Right lobe of liver (tissue), 6 donors: ENCODE measurements at regions not wholly inside any gene's neighbourhood (a gene's known extent, or its start where the extent isn't known, plus 50 kb on each side); places are given as distances from the start of the nearest gene placed in this dataset.

ENCODE experiments used
- ATAC-seq, 4 donors: fragments of 200-7000 bp; cut with Tn5 transposase; one replicate each; pipeline ENCODE4 v1.9.1; 2020; ENCODE audit warnings: mild to moderate bottlenecking in 4 of 4, moderate library complexity in 4 of 4
- DNase-seq, 3 donors: peaks; one replicate each; pipeline ENCODE4 v3.0.0-alpha.2; 2020
- H3K27ac ChIP-seq, 3 donors: fragments of 200-600 bp; one replicate each; pipeline ENCODE4 v1.8.0; 2022
- H3K27me3 ChIP-seq, 2 donors: fragments of 200-600 bp; one replicate each; pipeline ENCODE4 v1.8.0; 2022
- H3K36me3 ChIP-seq, 4 donors: fragments of 200-600 bp; sonication (generic) in 1 of 4; one replicate each; pipeline versions ENCODE4 v1.5.1 to v1.8.0; 2017 to 2022; ENCODE audit warnings: control low read depth in 1 of 4
- H3K4me1 ChIP-seq, 4 donors: fragments of 200-600 bp; sonication (generic) in 1 of 4; one replicate each; pipeline versions ENCODE4 v1.5.1 to v1.8.0; 2017 to 2022; ENCODE audit warnings: control low read depth in 1 of 4
- H3K4me3 ChIP-seq, 3 donors: fragments of 200-600 bp; one replicate each; pipeline ENCODE4 v1.8.0; 2022
- H3K9me3 ChIP-seq, 4 donors: fragments of 200-600 bp; sonication (generic) in 1 of 4; one replicate each; pipeline versions ENCODE4 v1.5.1 to v1.8.0; 2017 to 2022; ENCODE audit warnings: control low read depth in 1 of 4
- CTCF ChIP-seq, 4 donors: fragments of 200-600 bp in 3 of 4; fragments of 450-650 bp in 1 of 4; IDR thresholded peaks; one replicate each; pipeline versions ENCODE4 v1.5.1 to v1.8.0; 2016 to 2022; ENCODE audit warnings: antibody characterized with exemption in 4 of 4, mild to moderate bottlenecking in 2 of 4
- POLR2A ChIP-seq: fragments of 450-650 bp; IDR thresholded peaks from one replicate; pipeline ENCODE4 v1.6.1; 2017; ENCODE audit warnings: antibody characterized with exemption, mild to moderate bottlenecking
- WGBS: methylation state at CpG from one replicate; pipeline ENCODE4 v1.1.6; 2018; ENCODE audit warnings: low coverage, low lambda C conversion rate; ENCODE audit not compliant: insufficient coverage; ENCODE audit errors: missing lambda C conversion rate; 5-methylcytosine and 5-hydroxymethylcytosine counted together
- intact Hi-C, 2 donors: fragments of 100-400 bp; cut with DNase I; formaldehyde crosslinking; loops; one replicate each; pipeline versions ENCODE4 v1.11.2 to v1.14.1; 2022
- donor health status: DM: no; HTN: yes; CAD: no.
- donor health status: DM: no; HTN: no; CAD: no.
- donor health status: DM: no; HTN: no; CAD: no.
- donor health status: DM: no; HTN: yes; CAD: no.
- donor health status: DM: no; HTN: yes; CAD: no.

DNA sequence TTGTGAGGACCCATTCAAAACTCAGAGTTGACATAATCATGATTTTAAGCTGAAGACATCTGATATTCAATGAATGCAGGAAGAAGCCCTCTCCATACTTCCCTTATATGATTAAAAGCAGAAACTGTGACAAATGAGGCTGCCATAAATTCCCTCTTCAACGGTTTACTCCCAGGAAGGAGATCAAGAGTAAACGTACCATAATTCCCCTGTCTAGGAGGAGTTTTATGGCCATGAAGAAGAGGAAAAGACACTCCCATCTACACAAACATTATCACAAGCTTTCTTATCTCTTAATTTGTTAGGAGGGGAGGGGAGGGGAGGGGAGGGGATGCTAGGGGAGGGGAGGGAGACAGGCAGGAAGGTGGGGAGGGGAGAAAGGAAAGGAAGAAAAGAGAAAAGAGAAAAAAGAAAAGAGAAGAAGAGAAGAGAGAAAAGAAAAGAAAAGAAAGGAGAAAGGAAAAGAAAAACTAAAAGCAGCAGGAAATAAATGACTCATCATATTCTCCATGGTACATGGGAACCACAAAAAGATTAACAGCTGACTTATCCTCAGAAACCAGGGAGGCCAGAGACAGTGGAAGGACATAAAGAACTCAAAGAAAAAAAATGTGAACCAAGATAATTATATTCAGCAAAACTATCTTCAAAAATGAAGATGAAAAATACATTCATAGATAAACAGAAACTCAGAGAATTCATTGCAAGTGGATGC lies 121.6 kb downstream of the ALOX5 start:
- H3K36me3 ChIP-seq, result no peaks in the 10 kb centered on the region
- intact Hi-C loops, result no loop called here
- H3K4me3 ChIP-seq, result no peak overlapping the region
- H3K27me3 ChIP-seq, result no peaks in the 10 kb centered on the region
- no peak for DNase-seq
- TF ChIP-seq POLR2A, result no peak
- no peak for TF ChIP-seq CTCF (IDR thresholded peaks at IDR 0.05)
- no peaks in the 10 kb centered on the region for H3K4me1 ChIP-seq
- H3K27ac ChIP-seq, result no peak overlapping the region
- no peak for ATAC-seq
- peaks cover 0 to 3% (median 0%) of the 10 kb centered on the region in 4 donors for H3K9me3 ChIP-seq
- WGBS, result 93% methylated on average over 2 of the region's 2 CpGs
